HEK293 (cell line): ENCODE measurements at regions not wholly inside any gene's neighbourhood (a gene's known extent, or its start where the extent isn't known, plus 50 kb on each side); places are given as distances from the start of the nearest gene placed in this dataset.

Source experiments
- CTCF ChIA-PET: fragments of 350-600 bp; formaldehyde crosslinking; extraction: SDS; loops from one replicate; lab custom pipeline; 2021; ENCODE audit warnings: antibody characterized with exemption; lab: Yijun Ruan, JAX
- POLR2A ChIA-PET: fragments of 300-600 bp; formaldehyde crosslinking; extraction: SDS; loops from one replicate; lab custom pipeline; 2020; ENCODE audit warnings: antibody characterized with exemption, inconsistent platforms; lab: Yijun Ruan, JAX
- H3K27ac ChIP-seq: fragments of 200-500 bp; sonication (Bioruptor generic); 2 replicates; pipeline ENCODE4 v1.5.1; 2014; ENCODE audit warnings: low read depth, low read length, control low read depth, inconsistent platforms; ENCODE audit errors: extremely low read depth
- H3K36me3 ChIP-seq, 2 experiments: fragments of 200-500 bp in 1 of 2; sonication (Bioruptor generic) in 1 of 2; 1 replicate in 1 of 2; 2 replicates in 1 of 2; pipeline ENCODE4 v1.5.1; 2014 to 2017; ENCODE audit warnings: inconsistent platforms in 2 of 2, low read length in 2 of 2; ENCODE audit not compliant: control insufficient read depth in 2 of 2, insufficient read depth in 1 of 2
- H3K4me1 ChIP-seq: fragments of 200-500 bp; sonication (Bioruptor generic); 2 replicates; pipeline ENCODE4 v1.5.1; 2014; ENCODE audit warnings: mild to moderate bottlenecking, low read length, inconsistent platforms; ENCODE audit not compliant: control insufficient read depth, insufficient read depth
- H3K4me3 ChIP-seq: 2 replicates; pipeline ENCODE4 v1.5.1; 2011; ENCODE audit warnings: low read depth, mild to moderate bottlenecking, control low read depth, low read length, moderate library complexity
- H3K9me3 ChIP-seq: fragments of 200-500 bp; sonication (Bioruptor generic); 2 replicates; pipeline ENCODE4 v1.5.1; 2014; ENCODE audit warnings: low read depth, low read length, inconsistent platforms; ENCODE audit not compliant: control insufficient read depth, insufficient read depth
- BCL11B ChIP-seq: fragments of 450-650 bp; formaldehyde crosslinking; IDR thresholded peaks from 2 replicates; pipeline ENCODE4 v1.5.1; 2016; ENCODE audit warnings: low read depth, missing biosample characterization, missing genetic modification characterization
- GLI2 ChIP-seq: fragments of 450-650 bp; formaldehyde crosslinking; IDR thresholded peaks from 2 replicates; pipeline ENCODE4; 2017; ENCODE audit warnings: missing biosample characterization, missing genetic modification characterization, low read depth, borderline replicate concordance
- KLF8 ChIP-seq: fragments of 450-650 bp; formaldehyde crosslinking; IDR thresholded peaks from 2 replicates; pipeline ENCODE4 v1.5.1; 2016; ENCODE audit warnings: missing biosample characterization, missing genetic modification characterization
- KLF9 ChIP-seq: fragments of 450-650 bp; formaldehyde crosslinking; IDR thresholded peaks from 2 replicates; pipeline ENCODE4 v1.5.1; 2016; ENCODE audit warnings: missing biosample characterization, missing genetic modification characterization, low read depth
- OSR2 ChIP-seq: fragments of 450-650 bp; formaldehyde crosslinking; IDR thresholded peaks from 2 replicates; pipeline ENCODE4 v1.5.1; 2016; ENCODE audit warnings: missing biosample characterization, missing genetic modification characterization
- PRDM1 ChIP-seq: fragments of 450-650 bp; formaldehyde crosslinking; IDR thresholded peaks from 2 replicates; pipeline ENCODE4; 2016; ENCODE audit warnings: missing biosample characterization, missing genetic modification characterization
- ZFP41 ChIP-seq: fragments of 450-650 bp; formaldehyde crosslinking; IDR thresholded peaks from 2 replicates; pipeline ENCODE4 v1.5.1; 2016; ENCODE audit warnings: missing biosample characterization, missing genetic modification characterization, borderline replicate concordance
- ZNF132 ChIP-seq: fragments of 450-650 bp; formaldehyde crosslinking; IDR thresholded peaks from 2 replicates; pipeline ENCODE4 v1.5.1; 2017; ENCODE audit warnings: missing biosample characterization, missing genetic modification characterization, borderline replicate concordance
- ZNF18 ChIP-seq: fragments of 450-650 bp; formaldehyde crosslinking; IDR thresholded peaks from 2 replicates; pipeline ENCODE4 v1.5.1; 2016; ENCODE audit warnings: missing biosample characterization, missing genetic modification characterization
- ZNF221 ChIP-seq: fragments of 450-650 bp; formaldehyde crosslinking; IDR thresholded peaks from 2 replicates; pipeline ENCODE4 v1.5.1; 2017; ENCODE audit warnings: missing biosample characterization, missing genetic modification characterization, borderline replicate concordance
- ZNF23 ChIP-seq: fragments of 450-650 bp; formaldehyde crosslinking; IDR thresholded peaks from 2 replicates; pipeline ENCODE4 v1.5.1; 2016; ENCODE audit warnings: missing biosample characterization, missing genetic modification characterization, borderline replicate concordance
- ZNF335 ChIP-seq: fragments of 450-650 bp; formaldehyde crosslinking; conservative IDR thresholded peaks from 2 replicates; pipeline ENCODE4 v1.5.1; 2016; ENCODE audit warnings: missing biosample characterization, missing genetic modification characterization
- ZNF560 ChIP-seq: fragments of 450-650 bp; formaldehyde crosslinking; IDR thresholded peaks from 2 replicates; pipeline ENCODE4 v1.5.1; 2017; ENCODE audit warnings: missing biosample characterization, missing genetic modification characterization, borderline replicate concordance
- ZNF585B ChIP-seq: fragments of 450-650 bp; formaldehyde crosslinking; IDR thresholded peaks from 2 replicates; pipeline ENCODE4 v1.5.1; 2016; ENCODE audit warnings: missing biosample characterization, missing genetic modification characterization
- ZNF621 ChIP-seq: fragments of 450-650 bp; formaldehyde crosslinking; IDR thresholded peaks from 2 replicates; pipeline ENCODE4 v1.5.1; 2017; ENCODE audit warnings: missing biosample characterization, missing genetic modification characterization
- ZNF626 ChIP-seq: fragments of 450-650 bp; sonication (Bioruptor Pico); formaldehyde crosslinking; IDR thresholded peaks from 2 replicates; pipeline ENCODE4 v1.5.1; 2018; ENCODE audit warnings: missing biosample characterization, missing genetic modification characterization, inconsistent platforms
- ZNF654 ChIP-seq: fragments of 450-650 bp; formaldehyde crosslinking; IDR thresholded peaks from 2 replicates; pipeline ENCODE4 v1.5.1; 2016; ENCODE audit warnings: low read depth, missing biosample characterization, missing genetic modification characterization
- TF ChIP-seq, protein P1 (sequence below): sonication (generic); formaldehyde crosslinking; IDR thresholded peaks from 2 replicates; pipeline ENCODE4 v1.8.1; 2022; ENCODE audit warnings: mild to moderate bottlenecking, moderate library complexity, missing genetic modification reagents
- TF ChIP-seq, protein P2 (sequence below): fragments of 450-650 bp; formaldehyde crosslinking; IDR thresholded peaks from 2 replicates; pipeline ENCODE4 v1.5.0; 2017; ENCODE audit warnings: missing biosample characterization, missing genetic modification characterization, borderline replicate concordance
- TF ChIP-seq, protein P3 (sequence below): fragments of 450-650 bp; formaldehyde crosslinking; IDR thresholded peaks from 2 replicates; pipeline ENCODE4 v1.5.1; 2016; ENCODE audit warnings: missing biosample characterization, missing genetic modification characterization

DNA sequence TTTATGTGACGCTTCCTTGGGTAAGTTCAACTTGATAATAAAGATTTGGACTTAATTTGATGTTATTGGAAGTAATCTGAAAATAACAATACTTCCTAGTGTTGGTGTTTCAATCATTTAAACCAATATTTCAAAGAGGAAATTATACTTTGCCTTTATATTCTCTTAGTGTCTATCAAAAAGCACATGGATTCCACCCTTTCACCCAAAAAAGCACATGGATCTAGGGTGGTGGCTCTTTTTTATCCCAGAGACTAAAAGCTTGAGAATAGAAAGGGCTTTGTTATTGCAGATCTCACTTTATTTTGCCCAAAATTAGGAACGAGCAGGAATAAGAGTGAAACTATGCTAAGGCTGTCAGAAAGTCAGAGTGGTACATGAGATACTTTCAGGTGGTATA lies 75.1 kb upstream of the RASGEF1B start:
- ChIA-PET CTCF (no interaction called here), POLR2A (no interaction called here)
- Histone ChIP-seq H3K27ac (no peak overlapping the region), H3K36me3 (no peaks in the 10 kb centered on the region), H3K9me3 (no peaks in the 10 kb centered on the region), H3K4me3 (no peak overlapping the region), H3K4me1 (no peaks in the 10 kb centered on the region)
- TF ChIP-seq ZNF335 (tag by site-specific recombination) (no peak), BCL11B (no peak), KLF8 (no peak)

- H3K36me3 ChIP-seq = no peaks in the 10 kb centered on the region
- POLR2A ChIA-PET = interaction anchor here (0.7 kb wide), 1 partner anchor 1838 kb away, joined by 5 read pairs; no protein-coding TSS in a partner anchor
- CTCF ChIA-PET = interaction anchor here (0.5 kb wide), 1 partner anchor 500 kb away, joined by 3 read pairs; no protein-coding TSS in a partner anchor
- no peak overlapping the region for H3K4me3 ChIP-seq
- no peaks in the 10 kb centered on the region for H3K4me1 ChIP-seq
- no peak overlapping the region for H3K27ac ChIP-seq
- H3K9me3 ChIP-seq = no peaks in the 10 kb centered on the region
- TF ChIP-seq ZNF626 (no peak), ZNF621 (no peak), GLI2 (no peak), ZFP41 (tag by site-specific recombination) (no peak), ZNF560 (tag by site-specific recombination) (no peak), ZNF654 (tag by site-specific recombination) (no peak)
- TF ChIP-seq, protein P1, sequence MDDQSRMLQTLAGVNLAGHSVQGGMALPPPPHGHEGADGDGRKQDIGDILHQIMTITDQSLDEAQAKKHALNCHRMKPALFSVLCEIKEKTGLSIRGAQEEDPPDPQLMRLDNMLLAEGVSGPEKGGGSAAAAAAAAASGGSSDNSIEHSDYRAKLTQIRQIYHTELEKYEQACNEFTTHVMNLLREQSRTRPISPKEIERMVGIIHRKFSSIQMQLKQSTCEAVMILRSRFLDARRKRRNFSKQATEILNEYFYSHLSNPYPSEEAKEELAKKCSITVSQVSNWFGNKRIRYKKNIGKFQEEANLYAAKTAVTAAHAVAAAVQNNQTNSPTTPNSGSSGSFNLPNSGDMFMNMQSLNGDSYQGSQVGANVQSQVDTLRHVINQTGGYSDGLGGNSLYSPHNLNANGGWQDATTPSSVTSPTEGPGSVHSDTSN = no peak
- TF ChIP-seq, protein P2, sequence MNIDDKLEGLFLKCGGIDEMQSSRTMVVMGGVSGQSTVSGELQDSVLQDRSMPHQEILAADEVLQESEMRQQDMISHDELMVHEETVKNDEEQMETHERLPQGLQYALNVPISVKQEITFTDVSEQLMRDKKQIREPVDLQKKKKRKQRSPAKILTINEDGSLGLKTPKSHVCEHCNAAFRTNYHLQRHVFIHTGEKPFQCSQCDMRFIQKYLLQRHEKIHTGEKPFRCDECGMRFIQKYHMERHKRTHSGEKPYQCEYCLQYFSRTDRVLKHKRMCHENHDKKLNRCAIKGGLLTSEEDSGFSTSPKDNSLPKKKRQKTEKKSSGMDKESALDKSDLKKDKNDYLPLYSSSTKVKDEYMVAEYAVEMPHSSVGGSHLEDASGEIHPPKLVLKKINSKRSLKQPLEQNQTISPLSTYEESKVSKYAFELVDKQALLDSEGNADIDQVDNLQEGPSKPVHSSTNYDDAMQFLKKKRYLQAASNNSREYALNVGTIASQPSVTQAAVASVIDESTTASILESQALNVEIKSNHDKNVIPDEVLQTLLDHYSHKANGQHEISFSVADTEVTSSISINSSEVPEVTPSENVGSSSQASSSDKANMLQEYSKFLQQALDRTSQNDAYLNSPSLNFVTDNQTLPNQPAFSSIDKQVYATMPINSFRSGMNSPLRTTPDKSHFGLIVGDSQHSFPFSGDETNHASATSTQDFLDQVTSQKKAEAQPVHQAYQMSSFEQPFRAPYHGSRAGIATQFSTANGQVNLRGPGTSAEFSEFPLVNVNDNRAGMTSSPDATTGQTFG (tag by site-specific recombination) = no peak
- TF ChIP-seq, protein P3, sequence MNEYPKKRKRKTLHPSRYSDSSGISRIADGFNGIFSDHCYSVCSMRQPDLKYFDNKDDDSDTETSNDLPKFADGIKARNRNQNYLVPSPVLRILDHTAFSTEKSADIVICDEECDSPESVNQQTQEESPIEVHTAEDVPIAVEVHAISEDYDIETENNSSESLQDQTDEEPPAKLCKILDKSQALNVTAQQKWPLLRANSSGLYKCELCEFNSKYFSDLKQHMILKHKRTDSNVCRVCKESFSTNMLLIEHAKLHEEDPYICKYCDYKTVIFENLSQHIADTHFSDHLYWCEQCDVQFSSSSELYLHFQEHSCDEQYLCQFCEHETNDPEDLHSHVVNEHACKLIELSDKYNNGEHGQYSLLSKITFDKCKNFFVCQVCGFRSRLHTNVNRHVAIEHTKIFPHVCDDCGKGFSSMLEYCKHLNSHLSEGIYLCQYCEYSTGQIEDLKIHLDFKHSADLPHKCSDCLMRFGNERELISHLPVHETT = no peak
Measured at GRCh38 chr4:81541161-81541945, 69.6 kb upstream of the RASGEF1B start.

- Histone ChIP-seq H3K4me1 (no peaks in the 10 kb centered on the region), H3K9me3 (no peaks in the 10 kb centered on the region), H3K36me3 (no peaks in the 10 kb centered on the region), H3K4me3 (no peak overlapping the region), H3K27ac (no peak overlapping the region)
- ChIA-PET POLR2A (no interaction called here), CTCF (no interaction called here)
- TF ChIP-seq OSR2 (no peak), ZNF585B (tag by site-specific recombination) (no peak), PRDM1 (no peak), ZNF18 (tag by site-specific recombination) (no peak), ZNF221 (tag by site-specific recombination) (no peak), KLF9 (no peak), ZNF23 (tag by site-specific recombination) (no peak), ZNF132 (tag by site-specific recombination) (no peak)
Measured at GRCh38 chr4:81538716-81539427, 67.2 kb upstream of the RASGEF1B start.
